LoVo (cell line): ENCODE measurements at regions not wholly inside any gene's neighbourhood (a gene's known extent, or its start where the extent isn't known, plus 50 kb on each side); places are given as distances from the start of the nearest gene placed in this dataset.

ENCODE experiments used
- DNase-seq: peaks from one replicate; pipeline ENCODE4 v3.0.0-alpha.2; 2016; ENCODE audit warnings: low spot score

DNA sequence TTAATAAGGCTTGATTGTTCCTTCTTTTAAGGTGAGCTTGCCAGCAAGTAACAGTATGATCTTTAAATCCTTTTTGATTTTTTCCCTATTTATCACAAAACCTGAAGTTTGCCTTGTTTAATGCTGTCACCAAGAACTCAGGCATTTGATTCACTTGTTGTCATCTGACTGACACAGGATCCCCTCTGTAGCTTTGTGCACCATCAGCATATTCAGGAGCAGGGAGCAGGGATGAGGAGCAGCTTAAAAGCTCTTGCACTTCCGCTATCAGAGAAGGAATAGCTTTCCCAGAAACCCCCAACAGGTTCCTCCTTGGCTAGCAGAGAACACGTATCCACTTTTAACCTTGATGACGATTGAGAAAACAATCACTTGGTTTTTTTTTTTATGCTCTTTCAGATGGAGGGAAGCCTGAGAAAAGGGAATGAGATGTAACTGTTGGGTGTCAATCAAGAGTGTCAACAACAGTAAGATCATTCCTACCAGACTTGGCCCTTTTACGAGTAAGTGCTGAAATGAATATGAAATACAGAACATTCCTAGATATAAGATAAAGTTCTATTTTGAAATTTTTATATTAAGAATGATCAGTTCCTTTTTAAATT lies 433.1 kb upstream of the CDH18 start:
- DNase-seq: no peak
